ENCODE measurements at regions not wholly inside any gene's neighbourhood (a gene's known extent, or its start where the extent isn't known, plus 50 kb on each side); places are given as distances from the start of the nearest gene placed in this dataset.

DNA sequence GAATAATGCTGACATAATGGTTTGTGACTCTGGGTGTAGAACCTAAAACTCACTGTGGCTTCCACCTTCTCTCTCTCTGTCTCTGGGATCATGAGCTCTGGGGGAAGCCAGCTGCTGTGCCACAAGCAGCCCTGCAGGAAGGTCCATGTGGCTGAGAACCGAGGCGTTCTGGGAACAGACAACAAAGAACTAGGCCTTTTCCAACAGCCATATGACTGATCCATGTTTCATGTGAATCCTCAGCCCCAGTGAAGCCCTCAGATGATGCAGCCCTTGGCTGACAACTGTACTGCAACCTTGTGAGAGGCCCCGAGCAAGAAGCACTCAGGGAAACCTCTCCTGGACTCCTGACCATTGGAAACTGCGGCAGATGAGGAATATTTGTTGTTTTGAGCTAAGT is 56.6 kb downstream of the HLA-G start:
- H3K36me3 Mint-ChIP-seq, result peaks cover 9% of the 10 kb centered on the region
- ChIA-PET POLR2A (no interaction called here), CTCF (no interaction called here)
- peaks cover 9% of the 10 kb centered on the region for H3K9me3 Mint-ChIP-seq
- no peak for DNase-seq
- intact Hi-C loops (cut with micrococcal nuclease), result no loop called here
- H3K27me3 Mint-ChIP-seq, result no peaks in the 10 kb centered on the region
- no peak overlapping the region for H3K27ac Mint-ChIP-seq
- no peak overlapping the region for H3K4me3 Mint-ChIP-seq
- H3K4me1 Mint-ChIP-seq (ENCODE audit: low read depth), result peaks cover 13% of the 10 kb centered on the region

DNA sequence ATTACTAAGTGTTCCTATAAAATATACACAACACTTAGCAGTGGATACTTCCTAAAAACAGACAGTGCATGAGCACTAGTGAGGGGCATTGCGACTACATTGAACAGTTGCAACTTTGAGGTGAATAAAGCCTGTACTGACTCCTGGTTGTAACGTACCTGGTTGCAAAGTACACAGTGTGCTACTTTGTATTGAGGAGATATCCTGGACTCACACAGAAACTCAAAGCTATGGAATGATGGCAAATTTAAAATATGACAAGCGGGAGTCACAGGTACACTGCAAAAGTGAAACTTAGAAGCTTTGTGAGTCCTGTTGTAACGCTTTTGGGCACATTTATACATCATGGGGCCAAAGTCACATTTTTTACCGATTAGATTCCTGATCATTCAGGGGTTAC is 55.6 kb upstream of the HLA-A start:
- Mint-ChIP-seq H3K4me1 (ENCODE audit: low read depth) (peaks cover 13% of the 10 kb centered on the region), H3K36me3 (peaks cover 9% of the 10 kb centered on the region), H3K4me3 (peak overlapping the region; percentile 81), H3K27ac (no peak overlapping the region), H3K27me3 (no peaks in the 10 kb centered on the region), H3K9me3 (peaks cover 6% of the 10 kb centered on the region)
- ChIA-PET CTCF (no interaction called here), POLR2A (no interaction called here)
- intact Hi-C loops (cut with micrococcal nuclease), result loop anchor here (1.0 kb wide), 1 partner anchor 55 kb away; no protein-coding TSS in a partner anchor
- no peak for DNase-seq

DNA sequence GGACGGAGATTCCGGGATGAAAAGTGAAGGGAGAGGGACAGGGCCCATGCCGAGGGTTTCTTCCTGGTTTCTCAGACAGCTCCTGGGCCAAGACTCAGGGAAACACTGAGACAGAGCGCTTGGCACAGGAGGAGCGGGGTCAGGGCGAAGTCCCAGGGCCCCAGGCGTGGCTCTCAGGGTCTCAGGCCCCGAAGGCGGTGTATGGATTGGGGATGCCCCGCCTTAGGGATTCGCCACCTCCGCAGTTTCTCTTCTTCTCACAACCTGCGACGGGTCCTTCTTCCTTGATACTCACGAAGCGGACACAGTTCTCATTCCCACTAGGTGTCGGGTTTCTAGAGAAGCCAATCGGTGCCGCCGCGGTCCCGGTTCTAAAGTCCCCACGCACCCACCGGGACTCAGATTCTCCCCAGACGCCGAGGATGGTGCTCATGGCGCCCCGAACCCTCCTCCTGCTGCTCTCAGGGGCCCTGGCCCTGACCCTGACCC is 55.0 kb upstream of the HLA-A start:
- peaks cover 10% of the 10 kb centered on the region for H3K36me3 Mint-ChIP-seq
- no peaks in the 10 kb centered on the region for H3K27me3 Mint-ChIP-seq
- peaks cover 6% of the 10 kb centered on the region for H3K9me3 Mint-ChIP-seq
- peak; percentile 54 for DNase-seq
- ChIA-PET CTCF (interaction anchor here (0.7 kb wide), 1 partner anchor 78 kb away, joined by 3 read pairs; no protein-coding TSS in a partner anchor), POLR2A (interaction anchor here (0.9 kb wide), 1 partner anchor 438 kb away, joined by 3 read pairs; no protein-coding TSS in a partner anchor)
- intact Hi-C loops (cut with micrococcal nuclease), result loop anchor here (1.0 kb wide), 1 partner anchor 54 kb away; no protein-coding TSS in a partner anchor
- H3K27ac Mint-ChIP-seq, result peak overlapping the region; percentile 88
- H3K4me1 Mint-ChIP-seq (ENCODE audit: low read depth), result peaks cover 13% of the 10 kb centered on the region
- H3K4me3 Mint-ChIP-seq, result peak overlapping the region; percentile 81

DNA sequence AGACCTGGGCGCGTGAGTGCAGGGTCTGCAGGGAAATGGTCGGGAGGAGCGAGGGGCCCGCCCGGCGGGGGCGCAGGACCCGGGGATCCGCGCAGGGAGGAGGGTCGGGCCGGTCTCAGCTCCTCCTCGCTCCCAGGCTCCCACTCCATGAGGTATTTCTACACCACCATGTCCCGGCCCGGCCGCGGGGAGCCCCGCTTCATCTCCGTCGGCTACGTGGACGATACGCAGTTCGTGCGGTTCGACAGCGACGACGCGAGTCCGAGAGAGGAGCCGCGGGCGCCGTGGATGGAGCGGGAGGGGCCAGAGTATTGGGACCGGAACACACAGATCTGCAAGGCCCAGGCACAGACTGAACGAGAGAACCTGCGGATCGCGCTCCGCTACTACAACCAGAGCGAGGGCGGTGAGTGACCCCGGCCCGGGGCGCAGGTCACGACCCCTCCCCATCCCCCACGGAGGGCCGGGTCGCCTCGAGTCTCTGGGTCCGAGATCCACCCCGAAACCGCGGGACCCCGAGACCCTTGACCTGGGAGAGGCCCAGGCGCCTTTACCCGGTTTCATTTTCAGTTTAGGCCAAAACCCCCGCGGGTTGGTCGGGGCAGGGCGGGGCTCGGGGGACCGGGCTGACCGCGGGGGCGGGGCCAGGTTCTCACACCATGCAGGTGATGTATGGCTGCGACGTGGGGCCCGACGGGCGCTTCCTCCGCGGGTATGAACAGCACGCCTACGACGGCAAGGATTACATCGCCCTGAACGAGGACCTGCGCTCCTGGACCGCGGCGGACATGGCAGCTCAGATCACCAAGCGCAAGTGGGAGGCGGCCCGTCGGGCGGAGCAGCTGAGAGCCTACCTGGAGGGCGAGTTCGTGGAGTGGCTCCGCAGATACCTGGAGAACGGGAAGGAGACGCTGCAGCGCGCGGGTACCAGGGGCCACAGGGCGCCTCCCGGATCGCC is 54.2 kb upstream of the HLA-A start:
- ChIA-PET POLR2A (interaction anchor here (0.9 kb wide), 1 partner anchor 437 kb away, joined by 3 read pairs; no protein-coding TSS in a partner anchor), CTCF (interaction anchor here (0.7 kb wide), 1 partner anchor 77 kb away, joined by 3 read pairs; no protein-coding TSS in a partner anchor)
- Mint-ChIP-seq H3K9me3 (peaks cover 6% of the 10 kb centered on the region), H3K27ac (peak overlapping the region; percentile 88), H3K27me3 (no peaks in the 10 kb centered on the region), H3K4me1 (ENCODE audit: low read depth) (peaks cover 13% of the 10 kb centered on the region), H3K36me3 (peaks cover 11% of the 10 kb centered on the region), H3K4me3 (peak overlapping the region; percentile 81)
- DNase-seq, result peak; percentile 93
- intact Hi-C loops (cut with micrococcal nuclease), result loop anchor here (1.0 kb wide), 2 partner anchors 39 to 53 kb away; no protein-coding TSS in a partner anchor

Measured in activated CD4-positive, alpha-beta memory T cell treated with anti-CD3 and anti-CD28 coated beads for 36 hours (primary cell).